NOMO-1 (cell line): ENCODE measurements at regions not wholly inside any gene's neighbourhood (a gene's known extent, or its start where the extent isn't known, plus 50 kb on each side); places are given as distances from the start of the nearest gene placed in this dataset.

Source experiments
- DNase-seq, 2 experiments: peaks; one replicate each; lab custom pipeline; 2025; ENCODE audit not compliant: unreplicated experiment in 2 of 2; lab: John Stamatoyannopoulos, UW

- DNase-seq: no peak
Observed at GRCh38 chr20:11718474-11719094, 199.1 kb upstream of the BTBD3 start.

- DNase-seq: no peak
Observed at GRCh38 chr20:11719153-11719552, 198.5 kb upstream of the BTBD3 start.

- DNase-seq: no peak
Observed at GRCh38 chr20:11721411-11721810, 196.3 kb upstream of the BTBD3 start.

- no peak for DNase-seq
Observed at GRCh38 chr20:11724097-11724496, 193.6 kb upstream of the BTBD3 start.

- DNase-seq: no peak
Observed at GRCh38 chr20:11726026-11726425, 191.7 kb upstream of the BTBD3 start.

GRCh38 chr20:11727708-11728107 lies 190.0 kb upstream of the BTBD3 start:
- DNase-seq: no peak

- peak in 1 of 2 experiments; percentile 41 for DNase-seq
Observed at GRCh38 chr20:11728937-11729336, 188.8 kb upstream of the BTBD3 start.

GRCh38 chr20:11729806-11730205 lies 187.9 kb upstream of the BTBD3 start:
- DNase-seq: no peak

GRCh38 chr20:11734431-11734830 lies 183.3 kb upstream of the BTBD3 start:
- DNase-seq: no peak

GRCh38 chr20:11738852-11739251 lies 178.8 kb upstream of the BTBD3 start:
- no peak for DNase-seq

- no peak for DNase-seq
Observed at GRCh38 chr20:11740975-11741374, 176.7 kb upstream of the BTBD3 start.

GRCh38 chr20:11745145-11745544 lies 172.5 kb upstream of the BTBD3 start:
- no peak for DNase-seq

- DNase-seq: no peak
Observed at GRCh38 chr20:11748436-11748835, 169.3 kb upstream of the BTBD3 start.

- DNase-seq: no peak
Observed at GRCh38 chr20:11752336-11752735, 165.4 kb upstream of the BTBD3 start.

- DNase-seq: no peak
Observed at GRCh38 chr20:11753155-11753554, 164.5 kb upstream of the BTBD3 start.

- DNase-seq: no peak
Observed at GRCh38 chr20:11754451-11754850, 163.2 kb upstream of the BTBD3 start.

GRCh38 chr20:11755071-11755841 lies 162.4 kb upstream of the BTBD3 start:
- peak in 1 of 2 experiments; percentile 10 for DNase-seq

- no peak for DNase-seq
Observed at GRCh38 chr20:11761497-11761896, 156.2 kb upstream of the BTBD3 start.

- DNase-seq: peak in 1 of 2 experiments; percentile 10
Observed at GRCh38 chr20:11766961-11767360, 150.7 kb upstream of the BTBD3 start.

- DNase-seq: no peak
Observed at GRCh38 chr20:11769825-11770224, 147.9 kb upstream of the BTBD3 start.

- DNase-seq: no peak
Observed at GRCh38 chr20:11772226-11772730, 145.4 kb upstream of the BTBD3 start.

- no peak for DNase-seq
Observed at GRCh38 chr20:11776687-11777086, 141.0 kb upstream of the BTBD3 start.
